Esophagus muscularis mucosa (tissue), 4 donors: ENCODE measurements at regions not wholly inside any gene's neighbourhood (a gene's known extent, or its start where the extent isn't known, plus 50 kb on each side); places are given as distances from the start of the nearest gene placed in this dataset.

ENCODE experiments used
- DNase-seq: peaks from one replicate; pipeline ENCODE4 v3.0.0-alpha.2; 2017; ENCODE audit errors: extremely low spot score
- H3K27ac ChIP-seq, 4 donors: fragments of 200-600 bp; sonication (generic); replicated peaks in 1 of 4; 1 replicate in 3 of 4; 2 replicates in 1 of 4; pipeline ENCODE4 v1.5.1; 2016 to 2019; ENCODE audit warnings: mild to moderate bottlenecking in 1 of 4
- H3K27me3 ChIP-seq, 4 donors: fragments of 200-600 bp; sonication (generic); one replicate each; pipeline versions ENCODE4 v1.5.1 to v1.6.0; 2016 to 2019
- H3K36me3 ChIP-seq, 4 donors: fragments of 200-600 bp; sonication (generic); one replicate each; pipeline ENCODE4 v1.5.1; 2016 to 2019
- H3K4me1 ChIP-seq, 4 donors: fragments of 200-600 bp; sonication (generic); one replicate each; pipeline ENCODE4 v1.5.1; 2016 to 2019
- H3K4me3 ChIP-seq, 4 donors: fragments of 200-600 bp; sonication (generic); 1 replicate in 2 of 4; 2 replicates in 2 of 4; pipeline ENCODE4 v1.5.1; 2016 to 2019; ENCODE audit warnings: mild to moderate bottlenecking in 4 of 4, moderate library complexity in 1 of 4
- H3K9me3 ChIP-seq, 4 donors: fragments of 200-600 bp; sonication (generic); 1 replicate in 3 of 4; 2 replicates in 1 of 4; pipeline ENCODE4 v1.5.1; 2016 to 2019
- CTCF ChIP-seq, 3 experiments: fragments of 200-600 bp in 2 of 3; fragments of 450-650 bp in 1 of 3; sonication (generic) in 2 of 3; IDR thresholded peaks; one replicate each; pipeline ENCODE4 v1.5.1; 2017 to 2019; ENCODE audit warnings: antibody characterized with exemption in 3 of 3, mild to moderate bottlenecking in 2 of 3, moderate library complexity in 1 of 3
- EP300 ChIP-seq: sonication (generic); formaldehyde crosslinking; IDR thresholded peaks from one replicate; pipeline ENCODE4 v1.6.1; 2017; ENCODE audit warnings: antibody characterized with exemption
- POLR2A ChIP-seq: fragments of 450-650 bp; IDR thresholded peaks from one replicate; pipeline ENCODE4 v1.6.1; 2017; ENCODE audit warnings: antibody characterized with exemption, moderate library complexity, mild to moderate bottlenecking, low read depth
- POLR2AphosphoS5 ChIP-seq, 2 donors: sonication (generic); formaldehyde crosslinking; IDR thresholded peaks; one replicate each; pipeline ENCODE4 v1.6.1; 2017; ENCODE audit warnings: antibody characterized with exemption in 2 of 2
- WGBS: methylation state at CpG from one replicate; pipeline ENCODE4 v1.1.5; 2018; 5-methylcytosine and 5-hydroxymethylcytosine counted together
- intact Hi-C: fragments of 100-400 bp; cut with DNase I; formaldehyde crosslinking; loops from one replicate; pipeline ENCODE4 v1.15.1; 2023

- no peak for DNase-seq
- WGBS: 68% methylated on average over 5 of the region's 5 CpGs
- TF ChIP-seq POLR2A (no peak), EP300 (no peak), POLR2AphosphoS5 (IDR thresholded peaks at IDR 0.05) (no peak), CTCF (IDR thresholded peaks at IDR 0.05) (no peak)
- Histone ChIP-seq H3K4me1 (no peaks in the 10 kb centered on the region), H3K27ac (no peak overlapping the region), H3K9me3 (no peaks in the 10 kb centered on the region), H3K36me3 (no peaks in the 10 kb centered on the region), H3K27me3 (no peaks in the 10 kb centered on the region), H3K4me3 (no peak overlapping the region)
- intact Hi-C loops: no loop called here
These were observed 257.8 kb downstream of the JRKL start for GRCh38 chr11:96647621-96648020.

- no peak for DNase-seq
- Histone ChIP-seq H3K27me3 (no peaks in the 10 kb centered on the region), H3K36me3 (no peaks in the 10 kb centered on the region), H3K4me3 (no peak overlapping the region), H3K27ac (no peak overlapping the region), H3K9me3 (no peaks in the 10 kb centered on the region), H3K4me1 (no peaks in the 10 kb centered on the region)
- WGBS: 75% methylated on average over 2 of the region's 2 CpGs
- TF ChIP-seq EP300: no peak
- no peak for TF ChIP-seq POLR2AphosphoS5 (IDR thresholded peaks at IDR 0.05)
- no peak for TF ChIP-seq POLR2A
- no peak for TF ChIP-seq CTCF (IDR thresholded peaks at IDR 0.05)
- intact Hi-C loops: no loop called here
These were observed 259.2 kb downstream of the JRKL start for GRCh38 chr11:96648991-96649390.

- H3K4me3 ChIP-seq: no peak overlapping the region
- H3K27ac ChIP-seq: no peak overlapping the region
- 87% methylated on average over 2 of the region's 2 CpGs for WGBS
- no peaks in the 10 kb centered on the region for H3K27me3 ChIP-seq
- H3K9me3 ChIP-seq: no peaks in the 10 kb centered on the region
- intact Hi-C loops: no loop called here
- H3K36me3 ChIP-seq: no peaks in the 10 kb centered on the region
- TF ChIP-seq POLR2AphosphoS5 (IDR thresholded peaks at IDR 0.05): no peak
- no peak for TF ChIP-seq EP300
- TF ChIP-seq CTCF (IDR thresholded peaks at IDR 0.05): no peak
- no peak for TF ChIP-seq POLR2A
- DNase-seq: no peak
- H3K4me1 ChIP-seq: no peaks in the 10 kb centered on the region
These were observed 262.7 kb downstream of the JRKL start for GRCh38 chr11:96652516-96652915.

GRCh38 chr11:96655474-96655873 is 265.7 kb downstream of the JRKL start:
- H3K27ac ChIP-seq: no peak overlapping the region
- H3K4me1 ChIP-seq: no peaks in the 10 kb centered on the region
- intact Hi-C loops: no loop called here
- H3K9me3 ChIP-seq: no peaks in the 10 kb centered on the region
- H3K4me3 ChIP-seq: no peak overlapping the region
- no peak for DNase-seq
- WGBS: 89% methylated on average over 2 of the region's 2 CpGs
- H3K36me3 ChIP-seq: no peaks in the 10 kb centered on the region
- TF ChIP-seq POLR2AphosphoS5 (IDR thresholded peaks at IDR 0.05) (no peak), POLR2A (no peak), EP300 (no peak), CTCF (IDR thresholded peaks at IDR 0.05) (no peak)
- no peaks in the 10 kb centered on the region for H3K27me3 ChIP-seq

- TF ChIP-seq EP300 (no peak), CTCF (IDR thresholded peaks at IDR 0.05) (no peak), POLR2A (no peak), POLR2AphosphoS5 (IDR thresholded peaks at IDR 0.05) (no peak)
- Histone ChIP-seq H3K36me3 (no peaks in the 10 kb centered on the region), H3K9me3 (no peaks in the 10 kb centered on the region), H3K4me1 (no peaks in the 10 kb centered on the region), H3K27ac (no peak overlapping the region), H3K4me3 (no peak overlapping the region), H3K27me3 (no peaks in the 10 kb centered on the region)
- DNase-seq: no peak
- 61% methylated on average over 5 of the region's 5 CpGs for WGBS
- intact Hi-C loops: no loop called here
These were observed 268.6 kb downstream of the JRKL start for GRCh38 chr11:96658436-96658835.
